Astrocyte of the cerebellum (primary cell): ENCODE measurements at regions not wholly inside any gene's neighbourhood (a gene's known extent, or its start where the extent isn't known, plus 50 kb on each side); places are given as distances from the start of the nearest gene placed in this dataset.
"Not testable (repeated sequence)": the region's sequence is repeated elsewhere in the genome, so short reads cannot be mapped to it uniquely, and the experiment has no call there.

ENCODE experiments used
- DNase-seq: peaks from one replicate; pipeline ENCODE4 v3.0.0-alpha.2; 2011; ENCODE audit warnings: low read depth
- H3K4me3 ChIP-seq: 2 replicates; pipeline ENCODE4 v1.5.1; 2011; ENCODE audit warnings: mild to moderate bottlenecking, low read depth, low read length, moderate library complexity
- CTCF ChIP-seq: IDR thresholded peaks from 2 replicates; pipeline ENCODE4 v1.5.1; 2012; ENCODE audit warnings: low read length, low read depth, moderate library complexity, mild to moderate bottlenecking; ENCODE audit errors: missing control alignments
- in situ Hi-C: cut with HindIII; loops from 2 replicates; pipeline ENCODE4 v1.10.0; 2017; ENCODE audit warnings: low sequenced_read_pairs

GRCh38 chr14:66315098-66315497 is 171.1 kb upstream of the CCDC196 start:
- H3K4me3 ChIP-seq = no peak overlapping the region
- in situ Hi-C loops = no loop called here
- no peak for TF ChIP-seq CTCF
- no peak for DNase-seq

- no peak overlapping the region for H3K4me3 ChIP-seq
- no peak for TF ChIP-seq CTCF
- in situ Hi-C loops = no loop called here
Measured at GRCh38 chr14:66315548-66315947, 170.6 kb upstream of the CCDC196 start.

GRCh38 chr14:66322564-66322963 is 163.6 kb upstream of the CCDC196 start:
- in situ Hi-C loops = no loop called here
- no peak for TF ChIP-seq CTCF
- H3K4me3 ChIP-seq = no peak overlapping the region

More at GRCh38 chr14:66315548-66315947, 170.6 kb upstream of the CCDC196 start:
- no peak for DNase-seq

DNA sequence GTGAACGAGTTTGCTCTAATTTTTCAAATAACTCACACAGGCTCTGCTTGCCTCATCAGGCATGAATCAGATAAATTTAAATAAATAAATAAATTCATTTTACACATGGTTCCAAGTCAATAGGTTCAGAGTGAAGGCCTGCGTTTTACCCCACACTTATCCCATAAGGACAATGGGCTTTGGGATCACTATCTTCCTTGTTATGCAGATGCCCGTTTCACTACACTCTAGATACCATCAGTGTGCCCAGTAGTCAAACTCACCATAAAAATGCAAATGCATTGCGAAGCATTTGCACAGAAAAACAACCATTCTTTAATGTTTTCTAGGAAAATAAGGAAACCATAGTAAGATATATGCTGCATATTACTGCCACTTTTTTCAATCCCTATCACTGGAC is 155.9 kb upstream of the CCDC196 start:
- no peak overlapping the region for H3K4me3 ChIP-seq
- no peak for TF ChIP-seq CTCF
- no peak for DNase-seq
- in situ Hi-C loops = no loop called here

More at GRCh38 chr14:66322564-66322963, 163.6 kb upstream of the CCDC196 start:
- no peak for DNase-seq

DNA sequence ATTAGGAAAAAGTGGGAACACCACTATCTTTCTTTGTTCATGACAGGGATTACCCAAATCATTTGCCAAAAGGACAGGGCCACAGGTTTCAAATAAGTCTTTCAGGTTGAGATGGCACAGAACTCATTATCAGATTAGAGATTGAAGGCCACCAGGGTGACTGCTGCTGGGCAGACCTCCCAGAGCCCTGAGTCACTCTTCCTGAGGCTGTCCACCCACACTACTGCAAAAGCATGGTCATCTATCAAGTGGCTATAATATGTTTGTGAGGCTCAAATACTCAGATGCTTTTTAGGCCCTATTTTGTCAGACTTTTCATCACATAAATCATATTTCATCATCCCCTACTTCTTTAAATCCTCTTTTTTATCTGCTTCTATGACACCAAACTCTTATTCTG is 155.3 kb upstream of the CCDC196 start:
- TF ChIP-seq CTCF = no peak
- H3K4me3 ChIP-seq = no peak overlapping the region
- in situ Hi-C loops = no loop called here
- no peak for DNase-seq

DNA sequence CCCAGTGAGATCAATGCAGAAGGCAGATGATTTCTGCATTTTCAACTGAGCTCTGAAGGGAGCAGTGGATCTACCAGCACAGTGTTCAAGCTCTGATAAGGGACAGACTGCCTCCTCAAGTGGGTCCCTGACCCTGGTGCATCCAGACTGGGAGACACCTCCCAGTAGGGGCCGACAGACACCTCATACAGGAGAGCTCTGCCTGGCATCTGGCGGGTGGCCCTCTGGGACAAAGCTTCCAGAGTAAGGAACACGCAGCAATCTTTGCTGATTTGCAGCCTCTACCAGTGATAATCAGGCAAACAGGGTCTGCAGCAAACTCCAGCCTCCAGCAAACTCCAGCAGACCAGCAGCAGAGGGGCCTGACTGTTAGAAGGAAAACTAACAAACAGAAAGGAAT is 152.9 kb upstream of the CCDC196 start:
- in situ Hi-C loops, DNase-seq, H3K4me3 ChIP-seq: not testable (repeated sequence)

DNA sequence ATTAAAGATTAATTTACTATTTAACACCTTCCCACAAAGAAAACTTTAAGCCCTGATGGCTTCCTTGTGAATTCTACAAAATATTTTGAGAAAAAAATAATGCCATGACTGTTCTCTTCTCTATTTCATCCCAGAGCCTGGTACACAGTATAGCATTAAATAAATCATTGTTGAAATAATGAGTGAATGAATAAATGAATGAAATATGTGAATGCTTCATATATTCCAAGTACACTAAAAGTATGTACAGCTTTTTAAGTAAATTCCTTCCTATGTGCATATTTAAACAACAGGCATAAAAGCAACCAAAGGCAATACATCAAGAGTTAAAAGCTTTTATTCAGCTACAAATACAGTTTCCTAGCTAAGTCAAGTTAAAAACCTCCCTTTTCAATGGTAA is 144.9 kb upstream of the CCDC196 start:
- TF ChIP-seq CTCF = no peak
- in situ Hi-C loops = no loop called here
- H3K4me3 ChIP-seq = no peak overlapping the region
- no peak for DNase-seq
